ENCODE measurements at regions not wholly inside any gene's neighbourhood (a gene's known extent, or its start where the extent isn't known, plus 50 kb on each side); places are given as distances from the start of the nearest gene placed in this dataset.

GRCh38 chr6:30828027-30828962, 56.0 kb upstream of the DDR1 start:
- no peaks in the 10 kb centered on the region for H3K36me3 Mint-ChIP-seq (ENCODE audit: low read depth)
- CTCF ChIA-PET, result interaction anchor here (0.8 to 6.4 kb wide), 16 partner anchors 9 to 262 kb away, joined by 3 to 73 read pairs (median 6); partner anchors contain the start of genes DDR1 and VARS2

GRCh38 chr6:30826961-30827342, 57.4 kb upstream of the DDR1 start:
- DNase-seq, result no peak
- no peak for TF ChIP-seq CTCF (IDR thresholded peaks at IDR 0.05)
- intact Hi-C loops (cut with micrococcal nuclease), result no loop called here
- Mint-ChIP-seq H3K27me3 (peaks cover 7% of the 10 kb centered on the region), H3K4me1 (peaks cover 23% of the 10 kb centered on the region), H3K9me3 (no peaks in the 10 kb centered on the region), H3K36me3 (ENCODE audit: low read depth) (no peaks in the 10 kb centered on the region), H3K27ac (no peak overlapping the region), H3K4me3 (no peak overlapping the region)
- ChIA-PET POLR2A (interaction anchor here (0.6 kb wide), 1 partner anchor 98 kb away, joined by 3 read pairs; no protein-coding TSS in a partner anchor), CTCF (interaction anchor here (0.8 to 6.4 kb wide), 5 partner anchors 11 to 259 kb away, joined by 3 to 73 read pairs (median 6); partner anchors contain the start of gene VARS2)
- ATAC-seq (ENCODE audit: low read depth), result no peak

More at GRCh38 chr6:30828027-30828962, 56.0 kb upstream of the DDR1 start:
- Mint-ChIP-seq H3K27me3 (peaks cover 8% of the 10 kb centered on the region), H3K4me3 (no peak overlapping the region), H3K9me3 (no peaks in the 10 kb centered on the region), H3K27ac (no peak overlapping the region), H3K4me1 (peaks cover 21% of the 10 kb centered on the region)
- POLR2A ChIA-PET, result no interaction called here
- DNase-seq (peak; percentile 52), ATAC-seq (ENCODE audit: low read depth) (peak; percentile 88)
- peak; percentile 82 for TF ChIP-seq CTCF (IDR thresholded peaks at IDR 0.05)
- intact Hi-C loops (cut with micrococcal nuclease), result loop anchor here (1.0 to 2.0 kb wide), 6 partner anchors 49 to 259 kb away; partner anchors contain the start of genes FLOT1 and VARS2

- ChIA-PET POLR2A (no interaction called here), CTCF (interaction anchor here (0.6 to 1.7 kb wide), 3 partner anchors 58 to 263 kb away, joined by 3 to 6 read pairs (median 6); no protein-coding TSS in a partner anchor)
- no peaks in the 10 kb centered on the region for H3K9me3 Mint-ChIP-seq
- intact Hi-C loops (cut with micrococcal nuclease), result no loop called here
- H3K36me3 Mint-ChIP-seq (ENCODE audit: low read depth), result no peaks in the 10 kb centered on the region
- H3K4me3 Mint-ChIP-seq, result no peak overlapping the region
- peaks cover 11% of the 10 kb centered on the region for H3K4me1 Mint-ChIP-seq
- ATAC-seq (ENCODE audit: low read depth) (no peak), DNase-seq (no peak)
- peaks cover 9% of the 10 kb centered on the region for H3K27me3 Mint-ChIP-seq
- no peak for TF ChIP-seq CTCF (IDR thresholded peaks at IDR 0.05)
- H3K27ac Mint-ChIP-seq, result no peak overlapping the region
Observed at GRCh38 chr6:30824698-30825097, 59.6 kb upstream of the DDR1 start.

- ATAC-seq (ENCODE audit: low read depth) (no peak), DNase-seq (no peak)
- Mint-ChIP-seq H3K4me3 (no peak overlapping the region), H3K27me3 (peaks cover 9% of the 10 kb centered on the region), H3K27ac (peak overlapping the region; percentile 26), H3K36me3 (ENCODE audit: low read depth) (no peaks in the 10 kb centered on the region), H3K4me1 (peaks cover 6% of the 10 kb centered on the region), H3K9me3 (no peaks in the 10 kb centered on the region)
- intact Hi-C loops (cut with micrococcal nuclease), result no loop called here
- ChIA-PET CTCF (interaction anchor here (3.0 to 5.0 kb wide), 2 partner anchors 90 to 256 kb away, joined by 19 to 30 read pairs; partner anchors contain the start of gene VARS2), POLR2A (no interaction called here)
- no peak for TF ChIP-seq CTCF (IDR thresholded peaks at IDR 0.05)
Observed at GRCh38 chr6:30823534-30823865, 60.8 kb upstream of the DDR1 start.
